Parathyroid adenoma (tissue), 2 donors: ENCODE measurements at regions not wholly inside any gene's neighbourhood (a gene's known extent, or its start where the extent isn't known, plus 50 kb on each side); places are given as distances from the start of the nearest gene placed in this dataset.
"Not testable (repeated sequence)": the region's sequence is repeated elsewhere in the genome, so short reads cannot be mapped to it uniquely, and the experiment has no call there.

ENCODE experiments used
- H2AFZ ChIP-seq: fragments of 300-600 bp; sonication (generic); one replicate; pipeline ENCODE4 v1.7.0; 2017; ENCODE audit warnings: antibody characterized with exemption, mild to moderate bottlenecking
- H3K27ac ChIP-seq: fragments of 300-600 bp; sonication (generic); one replicate; pipeline ENCODE4 v1.7.0; 2017
- H3K27me3 ChIP-seq: fragments of 300-600 bp; sonication (generic); one replicate; pipeline ENCODE4 v1.7.0; 2017; ENCODE audit warnings: low read length; ENCODE audit not compliant: control insufficient read depth, insufficient read depth
- H3K36me3 ChIP-seq: fragments of 300-600 bp; sonication (generic); one replicate; pipeline ENCODE4 v1.7.0; 2017; ENCODE audit warnings: low read length; ENCODE audit not compliant: control insufficient read depth, insufficient read depth
- H3K4me1 ChIP-seq: fragments of 300-600 bp; sonication (generic); one replicate; pipeline ENCODE4 v1.7.0; 2017; ENCODE audit warnings: control low read depth
- H3K4me2 ChIP-seq: fragments of 300-600 bp; sonication (generic); one replicate; pipeline ENCODE4 v1.7.0; 2017; ENCODE audit warnings: low read length
- H3K4me3 ChIP-seq: fragments of 300-600 bp; sonication (generic); one replicate; pipeline ENCODE4 v1.7.0; 2017; ENCODE audit warnings: low read depth, low read length
- H3K79me2 ChIP-seq: fragments of 300-600 bp; sonication (generic); one replicate; pipeline ENCODE4 v1.7.0; 2017; ENCODE audit warnings: control low read depth
- H3K9ac ChIP-seq: fragments of 300-600 bp; sonication (generic); one replicate; pipeline ENCODE4 v1.7.0; 2017; ENCODE audit warnings: mild to moderate bottlenecking
- H3K9me3 ChIP-seq: fragments of 300-600 bp; sonication (generic); one replicate; pipeline ENCODE4 v1.7.0; 2017; ENCODE audit warnings: low read length; ENCODE audit not compliant: control insufficient read depth
- TF ChIP-seq, protein P1 (sequence below): fragments of 300-600 bp; sonication (generic); IDR thresholded peaks from one replicate; pipeline ENCODE4 v1.7.0; 2017; ENCODE audit warnings: antibody characterized with exemption, mild to moderate bottlenecking
- donor health status: primary hyperparathyroidism.

DNA sequence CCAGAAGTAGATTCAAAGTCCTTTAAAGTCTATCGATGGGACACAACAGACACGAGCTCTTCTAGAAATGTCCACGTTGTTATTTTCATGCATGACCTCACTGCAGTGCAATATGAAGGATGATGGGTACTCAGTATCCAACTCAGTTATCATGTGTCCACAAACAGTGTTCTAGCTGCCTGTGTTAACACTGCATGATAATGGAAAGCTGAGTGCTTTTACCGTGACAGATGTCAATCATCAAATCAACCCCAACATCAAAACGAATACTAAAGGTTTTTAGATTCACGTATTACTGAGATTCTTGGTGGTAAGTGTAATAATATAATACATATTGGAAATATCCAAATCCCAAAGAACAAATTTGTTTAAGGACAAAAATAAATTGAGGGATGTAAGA lies 394.8 kb upstream of the TENM3 start:
- TF ChIP-seq, protein P1, sequence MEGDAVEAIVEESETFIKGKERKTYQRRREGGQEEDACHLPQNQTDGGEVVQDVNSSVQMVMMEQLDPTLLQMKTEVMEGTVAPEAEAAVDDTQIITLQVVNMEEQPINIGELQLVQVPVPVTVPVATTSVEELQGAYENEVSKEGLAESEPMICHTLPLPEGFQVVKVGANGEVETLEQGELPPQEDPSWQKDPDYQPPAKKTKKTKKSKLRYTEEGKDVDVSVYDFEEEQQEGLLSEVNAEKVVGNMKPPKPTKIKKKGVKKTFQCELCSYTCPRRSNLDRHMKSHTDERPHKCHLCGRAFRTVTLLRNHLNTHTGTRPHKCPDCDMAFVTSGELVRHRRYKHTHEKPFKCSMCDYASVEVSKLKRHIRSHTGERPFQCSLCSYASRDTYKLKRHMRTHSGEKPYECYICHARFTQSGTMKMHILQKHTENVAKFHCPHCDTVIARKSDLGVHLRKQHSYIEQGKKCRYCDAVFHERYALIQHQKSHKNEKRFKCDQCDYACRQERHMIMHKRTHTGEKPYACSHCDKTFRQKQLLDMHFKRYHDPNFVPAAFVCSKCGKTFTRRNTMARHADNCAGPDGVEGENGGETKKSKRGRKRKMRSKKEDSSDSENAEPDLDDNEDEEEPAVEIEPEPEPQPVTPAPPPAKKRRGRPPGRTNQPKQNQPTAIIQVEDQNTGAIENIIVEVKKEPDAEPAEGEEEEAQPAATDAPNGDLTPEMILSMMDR = no peak
- H3K36me3 ChIP-seq = no peaks in the 10 kb centered on the region
- no peak overlapping the region for H3K27ac ChIP-seq
- H3K9ac ChIP-seq = no peak overlapping the region
- H3K27me3 ChIP-seq = no peaks in the 10 kb centered on the region
- no peak overlapping the region for H3K4me3 ChIP-seq
- H3K79me2 ChIP-seq = no peaks in the 10 kb centered on the region
- no peaks in the 10 kb centered on the region for H3K9me3 ChIP-seq
- H3K4me1 ChIP-seq = no peaks in the 10 kb centered on the region
- H2AFZ ChIP-seq = no peak overlapping the region
- no peak overlapping the region for H3K4me2 ChIP-seq

DNA sequence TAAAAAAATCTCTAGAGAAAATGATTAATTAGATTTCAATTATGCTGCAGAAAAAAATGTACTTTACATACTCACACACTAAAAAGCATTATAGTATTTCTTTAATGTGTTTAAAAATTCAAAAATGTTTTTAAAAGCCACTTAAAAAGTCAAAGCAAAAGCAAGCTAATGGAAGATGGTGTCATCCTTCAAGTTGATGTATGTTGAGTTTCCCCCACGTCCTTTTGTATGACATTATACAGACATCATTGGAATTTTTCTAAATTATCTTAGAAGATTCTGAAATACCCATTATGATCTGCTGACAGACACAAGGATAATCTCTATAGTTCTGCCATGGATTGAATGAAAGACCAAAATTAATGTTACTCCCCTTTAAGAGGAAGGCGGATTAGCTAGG lies 393.7 kb upstream of the TENM3 start:
- no peaks in the 10 kb centered on the region for H3K9me3 ChIP-seq
- H3K9ac ChIP-seq = no peak overlapping the region
- TF ChIP-seq, protein P1 = no peak
- H3K4me2 ChIP-seq = no peak overlapping the region
- no peak overlapping the region for H3K4me3 ChIP-seq
- H3K4me1 ChIP-seq = no peaks in the 10 kb centered on the region
- H3K79me2 ChIP-seq = no peaks in the 10 kb centered on the region
- H3K27ac ChIP-seq = no peak overlapping the region
- H3K27me3 ChIP-seq = no peaks in the 10 kb centered on the region
- no peaks in the 10 kb centered on the region for H3K36me3 ChIP-seq
- H2AFZ ChIP-seq = no peak overlapping the region

DNA sequence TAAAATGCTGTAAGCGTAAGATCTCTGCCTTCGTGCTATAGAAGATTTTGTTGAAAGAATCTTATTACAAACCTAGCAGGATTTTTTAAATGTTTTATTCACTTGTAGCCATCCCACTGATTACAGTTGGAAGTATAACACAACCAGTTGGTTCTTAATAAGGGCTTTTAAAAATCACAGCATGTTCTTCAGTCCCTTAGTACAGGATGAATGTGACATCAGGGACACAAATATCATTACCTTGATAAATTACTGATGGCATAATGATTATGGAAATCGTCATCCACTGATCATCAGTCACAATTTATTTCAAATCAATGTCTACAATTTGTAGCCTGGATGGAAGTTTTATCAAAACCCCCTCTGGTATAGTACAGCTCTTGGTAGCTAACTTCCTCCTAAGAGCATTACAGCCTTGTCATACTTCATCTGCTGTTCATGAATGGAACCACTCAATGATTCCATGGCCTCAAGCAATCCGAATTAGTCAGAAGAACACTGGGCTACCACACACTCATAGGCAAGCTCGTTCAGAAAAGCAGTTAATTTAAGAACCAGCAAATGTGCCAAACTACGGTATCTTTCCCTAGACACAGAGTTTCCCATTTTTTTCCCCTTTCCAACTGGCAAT lies 389.2 kb upstream of the TENM3 start:
- Histone ChIP-seq H3K4me3 (no peak overlapping the region), H3K9me3 (no peaks in the 10 kb centered on the region)

DNA sequence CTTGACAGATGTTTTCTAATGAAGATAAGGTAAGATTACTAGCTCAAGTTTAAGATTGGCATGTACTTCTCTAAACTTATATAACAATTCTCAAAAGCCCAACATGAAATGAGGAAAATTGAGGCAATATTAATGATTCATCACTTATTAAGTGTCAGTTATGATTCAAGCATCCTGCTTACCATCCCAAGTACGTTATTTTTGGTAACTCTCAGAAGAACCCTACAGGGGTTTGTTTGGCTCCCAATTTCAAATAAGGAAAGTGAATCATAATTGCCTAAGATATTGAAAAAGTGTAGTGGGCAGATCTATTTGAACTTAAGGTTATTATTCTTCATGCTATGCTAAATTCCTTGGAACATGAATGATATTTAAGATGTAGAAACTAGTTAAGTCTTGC lies 387.9 kb upstream of the TENM3 start:
- H3K4me2 ChIP-seq = no peak overlapping the region
- no peaks in the 10 kb centered on the region for H3K4me1 ChIP-seq
- H3K36me3 ChIP-seq = no peaks in the 10 kb centered on the region
- H3K4me3 ChIP-seq = no peak overlapping the region
- H3K79me2 ChIP-seq = no peaks in the 10 kb centered on the region
- TF ChIP-seq, protein P1 = no peak
- H3K9me3 ChIP-seq = no peaks in the 10 kb centered on the region
- no peak overlapping the region for H2AFZ ChIP-seq
- H3K27me3 ChIP-seq = no peaks in the 10 kb centered on the region
- no peak overlapping the region for H3K9ac ChIP-seq
- no peak overlapping the region for H3K27ac ChIP-seq

More for the DNA sequence above, 389.2 kb upstream of the TENM3 start:
- H3K27ac ChIP-seq = no peak overlapping the region
- no peak overlapping the region for H3K4me2 ChIP-seq
- H2AFZ ChIP-seq = no peak overlapping the region
- no peak overlapping the region for H3K9ac ChIP-seq
- no peaks in the 10 kb centered on the region for H3K36me3 ChIP-seq
- TF ChIP-seq, protein P1 = no peak
- H3K4me1 ChIP-seq = no peaks in the 10 kb centered on the region
- H3K79me2 ChIP-seq = no peaks in the 10 kb centered on the region
- no peaks in the 10 kb centered on the region for H3K27me3 ChIP-seq

DNA sequence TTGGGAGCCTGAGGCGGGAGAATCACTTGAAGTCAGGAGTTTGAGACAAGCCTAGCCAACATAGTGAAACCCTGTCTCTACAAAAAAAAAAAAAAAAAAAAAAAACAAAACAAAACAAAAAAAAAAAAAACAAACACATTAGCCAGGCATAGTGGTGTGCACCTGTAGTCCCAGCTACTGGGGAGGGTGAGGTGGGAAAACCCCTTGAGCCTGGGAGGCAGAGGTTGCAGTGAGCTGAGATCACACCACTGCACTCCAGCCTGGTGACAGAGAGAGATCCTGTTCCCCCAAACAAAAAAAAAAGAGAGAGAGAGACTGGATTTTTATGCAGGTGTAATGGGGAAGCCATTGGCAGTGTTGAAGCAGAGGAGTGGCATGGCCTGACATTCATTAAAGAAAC lies 385.7 kb upstream of the TENM3 start:
- H3K27me3 ChIP-seq, H3K4me1 ChIP-seq, H3K4me3 ChIP-seq, H3K9ac ChIP-seq, H3K79me2 ChIP-seq, H3K36me3 ChIP-seq, H3K27ac ChIP-seq, H3K9me3 ChIP-seq, H3K4me2 ChIP-seq, H2AFZ ChIP-seq: not testable (repeated sequence)
